GM12878 (cell line): ENCODE measurements at regions not wholly inside any gene's neighbourhood (a gene's known extent, or its start where the extent isn't known, plus 50 kb on each side); places are given as distances from the start of the nearest gene placed in this dataset.

Source experiments
- ATAC-seq: fragments of 200-7000 bp; cut with Tn5 transposase; 3 replicates; pipeline ENCODE4 v1.9.1; 2020; ENCODE audit warnings: mild to moderate bottlenecking, moderate library complexity
- BruUV-seq: library from RNA; stranded (reverse); fragments of 400-500 nt; replicated peaks from 2 replicates; lab custom pipeline; 2021; lab: Mats Ljungman, UMichigan
- CTCF ChIA-PET: fragments of 300-600 bp; sonication (Branson Sonifier 250); formaldehyde crosslinking; extraction: SDS; loops from one replicate; lab custom pipeline; 2021; ENCODE audit warnings: inconsistent platforms; lab: Yijun Ruan, JAX
- POLR2A ChIA-PET: fragments of 350-600 bp; formaldehyde crosslinking; extraction: SDS; loops from one replicate; lab custom pipeline; 2021; ENCODE audit warnings: inconsistent platforms; lab: Charles Lee
- RAD21 ChIA-PET: fragments of 300-600 bp; sonication (Branson Sonifier 250); formaldehyde crosslinking; loops from one replicate; lab custom pipeline; 2023; ENCODE audit warnings: antibody characterized with exemption; ENCODE audit not compliant: unreplicated experiment; lab: Charles Lee
- SMC1A ChIA-PET: fragments of 300-600 bp; sonication (Branson Sonifier 250); formaldehyde crosslinking; loops from one replicate; lab custom pipeline; 2023; ENCODE audit not compliant: unreplicated experiment, uncharacterized antibody; lab: Charles Lee
- DNase-seq: peaks from one replicate; pipeline ENCODE4 v3.0.0-alpha.2; 2011; ENCODE audit warnings: low read depth, low spot score
- FAIRE-seq: peaks from 3 replicates; lab custom pipeline; 2011; peaks lifted over from hg19 to GRCh38; lab: Jason Lieb, UNC
- H2AFZ ChIP-seq: 2 replicates; pipeline ENCODE4 v1.6.0; 2011; ENCODE audit warnings: low read depth, low read length, control low read depth; ENCODE audit not compliant: control insufficient read depth
- H3K27ac ChIP-seq: 2 replicates; pipeline ENCODE4 v1.5.1; 2011; ENCODE audit warnings: control low read depth; ENCODE audit not compliant: control insufficient read depth, insufficient read depth
- H3K27me3 ChIP-seq, 2 experiments: replicated peaks in 1 of 2; 2 replicates each; pipeline versions ENCODE4 v1.6.0 to v1.6.1; 2011; ENCODE audit warnings: low read length in 1 of 2; ENCODE audit not compliant: control insufficient read depth in 2 of 2, insufficient read depth in 2 of 2
- H3K36me3 ChIP-seq, 2 experiments: 2 replicates each; pipeline ENCODE4 v1.5.1; 2011; ENCODE audit warnings: low read length in 1 of 2; ENCODE audit not compliant: control insufficient read depth in 2 of 2, insufficient read depth in 2 of 2
- H3K4me1 ChIP-seq: 2 replicates; pipeline ENCODE4 v1.6.1; 2011; ENCODE audit warnings: mild to moderate bottlenecking, low read length, moderate library complexity, mixed read lengths; ENCODE audit not compliant: control insufficient read depth, insufficient read depth
- H3K4me2 ChIP-seq: 2 replicates; pipeline ENCODE4 v1.6.0; 2011; ENCODE audit warnings: control low read depth; ENCODE audit not compliant: control insufficient read depth, insufficient read depth
- H3K4me3 ChIP-seq: fragments of 200-600 bp; sonication (generic); 2 replicates; pipeline ENCODE4 v1.5.1; 2016
- H3K79me2 ChIP-seq: 2 replicates; pipeline ENCODE4 v1.6.0; 2011; ENCODE audit warnings: low read length; ENCODE audit not compliant: control insufficient read depth, insufficient read depth
- H3K9ac ChIP-seq: 2 replicates; pipeline ENCODE4 v1.8.0; 2011; ENCODE audit warnings: low read length, control low read depth, mixed read lengths; ENCODE audit not compliant: control insufficient read depth, insufficient read depth
- H3K9me3 ChIP-seq: replicated peaks from 3 replicates; pipeline ENCODE4 v1.5.1; 2011; ENCODE audit warnings: mild to moderate bottlenecking, low read length; ENCODE audit not compliant: control insufficient read depth, insufficient read depth
- H4K20me1 ChIP-seq: 2 replicates; pipeline ENCODE4 v1.6.0; 2011; ENCODE audit not compliant: control insufficient read depth, insufficient read depth
- BCL11A ChIP-seq: IDR thresholded peaks from 2 replicates; pipeline ENCODE4 v1.6.1; 2011; ENCODE audit warnings: low read depth, low read length
- GABPA ChIP-seq: IDR thresholded peaks from 2 replicates; pipeline ENCODE4 v1.6.1; 2014; ENCODE audit warnings: antibody characterized with exemption, low read depth, mild to moderate bottlenecking, inconsistent platforms
- WGBS: methylation state at CpG from one replicate; pipeline ENCODE4 v1.1.6; 2016; ENCODE audit warnings: low lambda C conversion rate; ENCODE audit not compliant: insufficient replicate concordance, insufficient coverage; ENCODE audit errors: missing lambda C conversion rate; 5-methylcytosine and 5-hydroxymethylcytosine counted together
- in situ Hi-C: fragments of 300-500 bp; cut with MboI; formaldehyde crosslinking; loops from 9 replicates; pipeline ENCODE4 v1.14.3; 2018; ENCODE audit warnings: mixed read lengths
- intact Hi-C: fragments of 100-400 bp; cut with micrococcal nuclease; formaldehyde crosslinking; loops from one replicate; pipeline ENCODE4 v1.14.2; 2022; ENCODE audit not compliant: unreplicated experiment
- TF ChIP-seq, protein P1 (sequence below): IDR thresholded peaks from 2 replicates; pipeline ENCODE4 v1.6.1; 2012; ENCODE audit warnings: low read depth, low read length, improper control_type of control experiment

- intact Hi-C loops = no loop called here
- no peak overlapping the region for H3K9ac ChIP-seq
- no peaks in the 10 kb centered on the region for H4K20me1 ChIP-seq
- no peaks in the 10 kb centered on the region for H3K9me3 ChIP-seq
- no peak overlapping the region for H2AFZ ChIP-seq
- DNase-seq = no peak
- ChIA-PET RAD21 (no interaction called here), POLR2A (no interaction called here), CTCF (no interaction called here), SMC1A (interaction anchor here (0.7 kb wide), 1 partner anchor 1421 kb away, joined by 3 read pairs; no protein-coding TSS in a partner anchor)
- H3K4me3 ChIP-seq = no peak overlapping the region
- H3K27me3 ChIP-seq = no peaks in the 10 kb centered on the region; a peak in 1 of 4 replicates
- TF ChIP-seq BCL11A = no peak
- no peak for TF ChIP-seq GABPA
- H3K36me3 ChIP-seq = no peaks in the 10 kb centered on the region
- no peak overlapping the region for H3K27ac ChIP-seq
- in situ Hi-C loops = no loop called here
- BruUV-seq = no TSS peak
- FAIRE-seq = no peak
- no peaks in the 10 kb centered on the region for H3K79me2 ChIP-seq
- no peak for ATAC-seq
- H3K4me2 ChIP-seq = no peak overlapping the region
- H3K4me1 ChIP-seq = no peaks in the 10 kb centered on the region
Observed at GRCh38 chr3:178085817-178086123, 450.5 kb upstream of the KCNMB2 start.

DNA sequence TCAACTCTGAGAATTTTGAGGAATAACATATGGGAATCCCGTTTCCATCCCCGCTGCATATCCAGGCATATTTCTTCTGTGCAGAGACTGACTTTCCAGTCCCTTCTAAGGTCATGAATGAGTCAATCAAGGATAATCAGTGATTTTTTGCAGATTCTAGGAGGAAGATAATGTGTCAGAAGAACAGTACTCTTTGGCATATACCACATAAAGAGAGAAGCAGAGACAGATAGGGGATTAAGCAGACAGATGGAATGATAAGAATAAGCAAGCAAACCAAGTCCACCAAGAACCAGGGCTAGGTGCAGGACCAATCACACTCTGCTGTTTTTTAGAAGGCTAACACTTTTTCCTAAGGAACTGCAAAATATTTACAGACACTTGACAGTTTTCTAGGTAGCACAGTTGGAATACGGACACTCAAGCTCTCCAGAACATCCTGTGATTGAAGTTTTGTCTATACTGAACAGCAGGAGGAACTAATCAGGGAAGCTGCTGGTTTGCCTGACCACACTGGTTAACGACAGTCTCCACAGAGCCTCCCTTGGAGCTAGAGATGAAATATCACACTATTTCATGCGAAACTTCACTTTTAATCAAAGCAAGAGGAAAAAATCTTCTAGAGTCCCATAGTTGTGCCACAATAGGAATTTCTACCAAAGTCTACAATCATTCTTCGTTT lies 450.0 kb upstream of the KCNMB2 start:
- no peak for ATAC-seq

More for the DNA sequence above, 450.0 kb upstream of the KCNMB2 start:
- DNase-seq (no peak), FAIRE-seq (no peak)
- Histone ChIP-seq H4K20me1 (no peaks in the 10 kb centered on the region), H3K36me3 (no peaks in the 10 kb centered on the region), H3K27ac (no peak overlapping the region), H3K4me1 (no peaks in the 10 kb centered on the region), H2AFZ (no peak overlapping the region), H3K9ac (no peak overlapping the region), H3K4me3 (no peak overlapping the region), H3K27me3 (no peaks in the 10 kb centered on the region; a peak in 1 of 4 replicates), H3K79me2 (no peaks in the 10 kb centered on the region), H3K4me2 (no peak overlapping the region), H3K9me3 (no peaks in the 10 kb centered on the region)
- ChIA-PET RAD21 (no interaction called here), POLR2A (no interaction called here), SMC1A (no interaction called here), CTCF (no interaction called here)
- BruUV-seq = no TSS peak
- TF ChIP-seq, protein P1, sequence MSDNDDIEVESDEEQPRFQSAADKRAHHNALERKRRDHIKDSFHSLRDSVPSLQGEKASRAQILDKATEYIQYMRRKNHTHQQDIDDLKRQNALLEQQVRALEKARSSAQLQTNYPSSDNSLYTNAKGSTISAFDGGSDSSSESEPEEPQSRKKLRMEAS = no peak
- in situ Hi-C loops = no loop called here
- intact Hi-C loops = no loop called here
- WGBS = 5% methylated on average over 6 of the region's 6 CpGs
